HG03025 (cell line): ENCODE measurements at regions not wholly inside any gene's neighbourhood (a gene's known extent, or its start where the extent isn't known, plus 50 kb on each side); places are given as distances from the start of the nearest gene placed in this dataset.

Experiments
- ATAC-seq: cut with Tn5 transposase; IDR thresholded peaks from one replicate; pipeline ENCODE4 v1.9.1; 2021; ENCODE audit warnings: mild to moderate bottlenecking, moderate library complexity; ENCODE audit not compliant: unreplicated experiment, low FRiP score

DNA sequence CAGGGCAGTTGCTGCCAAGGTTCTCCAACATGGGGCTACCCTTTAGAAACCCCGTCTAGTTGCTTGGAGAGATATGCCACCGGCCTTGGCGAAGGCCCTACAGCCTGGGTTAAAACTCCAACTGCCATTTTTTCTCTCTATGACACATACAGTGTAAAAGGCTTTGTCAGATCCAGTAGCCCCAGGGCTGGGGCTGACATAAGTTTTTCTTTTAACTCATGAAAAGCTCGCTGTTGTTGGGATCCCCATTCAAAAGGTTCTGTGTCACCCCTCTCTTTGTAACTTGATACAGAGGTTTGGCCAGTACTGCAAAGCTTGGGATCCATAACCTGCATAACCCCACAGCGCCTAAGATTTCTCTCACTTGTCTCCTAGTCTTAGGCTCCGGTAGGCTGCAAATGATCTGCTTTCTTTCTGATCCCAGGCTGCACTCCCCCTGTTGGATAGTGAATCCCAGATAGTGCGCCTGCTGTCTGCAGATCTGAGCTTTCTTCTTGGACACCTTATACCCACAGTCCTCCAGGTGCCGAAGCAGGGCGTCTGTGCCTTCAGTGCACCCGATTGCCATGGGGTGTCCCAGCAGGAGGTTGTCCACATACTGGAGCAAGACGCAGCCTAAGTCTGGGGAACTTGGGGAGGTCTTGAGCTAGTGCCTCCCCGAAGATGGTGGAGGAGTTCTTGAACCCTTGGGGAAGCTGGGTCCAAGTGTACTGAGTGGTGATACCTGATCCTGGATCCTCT lies 406.2 kb downstream of the TGFB2 start:
- ATAC-seq = no peak

GRCh38 chr1:218752126-218752525 lies 407.0 kb downstream of the TGFB2 start:
- no peak for ATAC-seq

GRCh38 chr1:218754477-218754876 lies 409.3 kb downstream of the TGFB2 start:
- no peak for ATAC-seq

DNA sequence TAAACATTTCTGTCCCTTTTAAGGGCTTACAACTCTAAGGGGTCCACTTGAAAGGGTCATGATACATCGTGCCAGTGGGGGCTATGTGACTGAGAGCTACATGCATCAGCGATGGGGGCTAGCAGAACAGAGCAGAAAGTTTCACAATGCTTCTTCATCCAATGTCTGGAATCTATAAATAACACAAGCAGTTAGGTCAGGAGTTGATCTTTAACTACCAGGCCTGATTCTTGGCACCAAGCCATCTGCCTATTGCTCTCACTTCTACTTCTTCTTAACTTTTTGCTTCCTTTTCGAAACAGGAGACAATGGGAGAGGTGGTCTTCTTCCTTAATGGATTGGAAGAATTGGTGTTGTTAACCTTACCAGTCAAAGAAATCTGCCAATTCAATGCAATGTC lies 410.0 kb downstream of the TGFB2 start:
- no peak for ATAC-seq

DNA sequence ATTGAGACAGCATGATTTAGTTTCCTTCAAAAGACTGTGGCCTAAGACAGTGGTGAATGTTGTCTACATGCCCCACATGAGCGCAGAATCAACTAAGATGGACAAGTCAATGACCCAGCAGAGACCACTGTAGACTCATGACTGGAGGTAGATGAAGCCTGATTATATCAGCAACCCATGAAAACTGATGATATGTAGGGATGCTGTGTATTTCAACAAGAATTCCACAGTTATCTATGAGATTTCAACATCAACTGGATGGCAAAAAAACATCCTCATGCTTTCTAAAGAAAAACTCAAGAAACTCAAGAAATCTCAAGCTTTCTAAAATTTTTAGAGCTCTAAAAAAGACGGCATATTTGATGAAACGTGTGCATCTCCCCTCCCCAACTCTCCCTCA lies 413.9 kb upstream of the LYPLAL1 start:
- no peak for ATAC-seq

GRCh38 chr1:218760601-218761570 lies 412.8 kb upstream of the LYPLAL1 start:
- ATAC-seq = no peak

GRCh38 chr1:218763538-218763937 lies 410.1 kb upstream of the LYPLAL1 start:
- no peak for ATAC-seq

GRCh38 chr1:218765753-218766152 lies 407.9 kb upstream of the LYPLAL1 start:
- ATAC-seq = no peak

DNA sequence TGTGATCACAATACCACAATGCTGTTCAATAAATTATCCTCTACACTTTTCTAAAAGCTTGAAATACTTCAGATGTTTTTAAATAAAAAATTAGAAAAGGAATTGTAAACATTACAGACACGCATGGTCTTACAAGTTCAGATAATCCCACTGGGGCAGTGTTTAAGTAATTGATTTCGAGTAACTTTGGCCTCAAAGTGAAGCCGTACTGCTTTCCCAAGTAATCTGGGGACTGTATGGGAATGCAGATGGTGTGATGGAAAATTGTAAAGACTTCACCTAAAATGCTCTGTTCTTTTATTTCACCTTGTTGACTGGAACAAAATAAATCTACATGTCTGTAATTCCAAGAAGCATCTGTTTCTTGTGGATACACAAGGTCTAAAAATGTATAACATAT lies 401.7 kb upstream of the LYPLAL1 start:
- no peak for ATAC-seq

- no peak for ATAC-seq
Measured at GRCh38 chr1:218772575-218772974, 401.1 kb upstream of the LYPLAL1 start.

- no peak for ATAC-seq
Measured at GRCh38 chr1:218775501-218776021, 398.1 kb upstream of the LYPLAL1 start.

DNA sequence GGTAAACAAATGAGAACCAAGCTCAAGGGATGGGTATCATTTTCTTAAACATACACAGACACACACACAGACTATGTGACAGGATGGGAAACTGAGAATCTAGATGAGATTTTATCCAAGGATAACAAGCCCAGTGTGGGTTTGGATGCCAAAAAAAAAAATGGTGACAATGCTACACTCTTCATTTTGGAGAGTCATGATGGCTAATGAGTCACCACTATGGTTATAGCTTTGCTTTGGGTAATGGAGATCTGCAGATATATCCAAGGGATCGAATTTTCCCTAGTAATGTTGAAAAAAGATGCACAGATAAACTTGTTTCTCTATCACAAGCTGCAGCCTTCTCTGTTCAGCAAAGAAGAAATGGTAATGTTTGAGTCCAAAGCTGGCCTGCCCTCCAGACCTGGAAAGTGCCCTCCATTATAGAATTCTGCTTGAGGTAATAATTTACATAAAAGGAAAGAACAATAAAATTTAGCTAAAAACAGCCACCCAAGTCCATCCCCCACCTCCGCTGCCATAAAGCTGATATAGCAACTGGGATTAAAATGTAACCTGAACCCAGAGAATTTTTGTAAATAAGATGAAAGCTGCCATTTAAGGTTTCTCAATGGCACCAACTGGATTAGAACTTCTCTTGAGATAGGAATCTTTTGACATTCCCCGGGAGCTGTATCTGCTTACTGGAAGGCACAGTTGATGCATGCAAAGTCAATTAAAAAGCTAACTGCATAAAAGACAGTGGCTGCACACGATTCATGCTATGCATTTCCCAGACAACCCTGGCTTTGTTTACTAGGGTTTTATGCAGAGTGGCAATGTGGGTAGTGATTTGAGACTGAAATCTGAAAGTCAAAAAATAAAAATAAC lies 395.2 kb upstream of the LYPLAL1 start:
- no peak for ATAC-seq

GRCh38 chr1:218779341-218780100 lies 394.2 kb upstream of the LYPLAL1 start:
- no peak for ATAC-seq

- ATAC-seq = no peak
Measured at GRCh38 chr1:218783131-218783530, 390.5 kb upstream of the LYPLAL1 start.

DNA sequence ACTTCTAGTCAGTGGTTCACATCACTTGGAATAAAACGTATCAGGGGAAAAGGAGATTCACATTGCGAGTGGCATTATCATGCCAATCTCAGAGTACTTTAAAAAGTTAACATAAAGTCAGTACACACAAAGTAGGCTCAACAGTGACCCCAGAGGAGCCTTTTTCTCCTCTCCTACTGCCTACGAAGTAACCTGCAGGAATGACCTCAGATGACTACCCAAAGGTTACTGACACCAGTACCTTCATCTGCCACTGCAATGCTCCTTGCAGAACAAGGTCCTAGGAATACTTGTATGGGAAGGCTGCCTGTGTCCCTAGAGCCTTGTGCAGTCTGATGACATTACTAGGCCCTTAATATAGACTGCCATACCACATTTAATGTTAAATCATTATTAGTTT lies 389.8 kb upstream of the LYPLAL1 start:
- ATAC-seq = no peak

DNA sequence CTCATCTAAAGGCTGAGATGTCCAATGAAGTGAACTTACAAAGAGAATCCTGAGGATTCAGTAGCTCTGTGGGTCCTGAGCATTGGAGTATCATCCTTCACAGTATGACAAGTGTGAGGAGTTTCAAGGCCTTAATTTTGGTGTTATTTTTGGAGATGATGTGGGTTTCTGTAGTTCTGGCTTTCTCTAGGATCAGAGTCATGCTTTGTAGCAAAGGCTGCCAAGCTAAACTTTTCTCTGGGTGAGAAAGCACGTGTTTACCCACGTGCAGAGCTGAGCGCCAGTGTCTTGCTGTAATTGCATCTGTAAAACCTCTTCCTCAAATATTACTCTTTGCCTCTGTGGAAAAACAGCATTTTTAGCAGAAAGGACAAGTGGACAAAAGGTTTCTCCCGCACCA lies 387.8 kb upstream of the LYPLAL1 start:
- ATAC-seq = no peak

DNA sequence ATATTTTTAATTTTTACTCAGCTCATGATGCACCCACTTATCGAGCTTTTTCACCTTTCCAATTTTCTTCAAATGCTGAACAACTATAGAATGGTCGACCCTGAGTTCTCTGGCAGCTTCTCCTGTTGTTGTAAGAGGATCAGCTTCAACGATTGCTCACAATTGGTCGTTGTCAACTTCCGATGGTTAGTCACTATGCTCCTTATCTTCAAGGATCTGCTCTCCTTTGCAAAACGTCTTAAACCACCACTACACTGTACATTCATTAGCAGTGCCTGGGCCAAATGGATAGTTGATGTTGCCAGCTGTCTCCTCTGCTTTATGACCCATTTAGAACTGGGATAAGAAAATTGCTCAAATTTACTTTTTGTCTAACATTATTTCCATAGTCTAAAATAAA lies 385.9 kb upstream of the LYPLAL1 start:
- ATAC-seq = no peak

DNA sequence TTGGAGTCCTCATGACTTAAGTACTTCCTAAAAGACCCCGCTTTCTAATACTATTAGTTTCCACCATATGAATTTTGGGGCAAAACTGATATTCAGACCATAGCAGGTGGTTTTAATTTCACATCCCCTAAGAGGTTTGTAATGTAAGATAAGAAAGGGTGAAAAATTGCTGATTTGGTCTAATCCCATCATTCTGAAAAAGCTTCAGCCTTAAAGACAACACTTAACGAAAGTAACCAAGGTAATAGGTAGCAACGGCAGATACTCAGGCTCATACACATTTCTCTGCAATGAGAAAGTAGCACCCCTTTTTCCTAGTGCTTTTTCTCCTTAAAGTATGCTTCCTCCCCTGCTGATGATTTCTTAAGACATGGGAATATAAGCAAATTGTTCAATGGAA lies 376.9 kb upstream of the LYPLAL1 start:
- ATAC-seq = no peak

GRCh38 chr1:218802799-218803198 lies 370.9 kb upstream of the LYPLAL1 start:
- ATAC-seq = no peak
